ENCODE measurements at regions not wholly inside any gene's neighbourhood (a gene's known extent, or its start where the extent isn't known, plus 50 kb on each side); places are given as distances from the start of the nearest gene placed in this dataset.

- TF ChIP-seq CTCF (IDR thresholded peaks at IDR 0.05; ENCODE audit: low read depth, low read length): no peak
- no peak for TF ChIP-seq EZH2phosphoT487 (IDR thresholded peaks at IDR 0.05; ENCODE audit: low read depth)
These were observed 80.5 kb downstream of the CYB561 start for GRCh38 chr17:63365366-63366240.

All from OCI-LY3 (cell line).